ENCODE measurements at regions not wholly inside any gene's neighbourhood (a gene's known extent, or its start where the extent isn't known, plus 50 kb on each side); places are given as distances from the start of the nearest gene placed in this dataset.
"Not testable (repeated sequence)": the region's sequence is repeated elsewhere in the genome, so short reads cannot be mapped to it uniquely, and the experiment has no call there.

GRCh38 chr6:170037541-170038250, 253.2 kb downstream of the DLL1 start:
- no peak for DNase-seq (ENCODE audit: low read depth)
- no peak overlapping the region for H3K4me3 ChIP-seq (ENCODE audit: control insufficient read depth, low read depth, low read length)
- no peak for TF ChIP-seq CTCF (IDR thresholded peaks at IDR 0.05; ENCODE audit: control insufficient read depth, insufficient read depth, low read depth, low read length, missing control alignments)

- DNase-seq (ENCODE audit: low read depth): no peak
- TF ChIP-seq CTCF (IDR thresholded peaks at IDR 0.05; ENCODE audit: control insufficient read depth, insufficient read depth, low read depth, low read length, missing control alignments): no peak
- no peak overlapping the region for H3K4me3 ChIP-seq (ENCODE audit: control insufficient read depth, low read depth, low read length)
These were observed 254.0 kb downstream of the DLL1 start for GRCh38 chr6:170036916-170037315.

- not testable (repeated sequence) for H3K4me3 ChIP-seq (ENCODE audit: control insufficient read depth, low read depth, low read length); DNase-seq (ENCODE audit: low read depth)
These were observed 254.5 kb downstream of the DLL1 start for GRCh38 chr6:170036367-170036766.

- TF ChIP-seq CTCF (IDR thresholded peaks at IDR 0.05; ENCODE audit: control insufficient read depth, insufficient read depth, low read depth, low read length, missing control alignments): no peak
- no peak for DNase-seq (ENCODE audit: low read depth)
- no peak overlapping the region for H3K4me3 ChIP-seq (ENCODE audit: control insufficient read depth, low read depth, low read length)
These were observed 255.0 kb downstream of the DLL1 start for GRCh38 chr6:170035901-170036304.

GRCh38 chr6:170035044-170035443, 255.8 kb downstream of the DLL1 start:
- no peak overlapping the region for H3K4me3 ChIP-seq (ENCODE audit: control insufficient read depth, low read depth, low read length)
- no peak for DNase-seq (ENCODE audit: low read depth)
- no peak for TF ChIP-seq CTCF (IDR thresholded peaks at IDR 0.05; ENCODE audit: control insufficient read depth, insufficient read depth, low read depth, low read length, missing control alignments)

GRCh38 chr6:170034294-170034693, 256.6 kb downstream of the DLL1 start:
- TF ChIP-seq CTCF (IDR thresholded peaks at IDR 0.05; ENCODE audit: control insufficient read depth, insufficient read depth, low read depth, low read length, missing control alignments): no peak
- DNase-seq (ENCODE audit: low read depth): no peak
- no peak overlapping the region for H3K4me3 ChIP-seq (ENCODE audit: control insufficient read depth, low read depth, low read length)

- TF ChIP-seq CTCF (IDR thresholded peaks at IDR 0.05; ENCODE audit: control insufficient read depth, insufficient read depth, low read depth, low read length, missing control alignments): no peak
- H3K4me3 ChIP-seq (ENCODE audit: control insufficient read depth, low read depth, low read length): no peak overlapping the region
- DNase-seq (ENCODE audit: low read depth): no peak
These were observed 257.2 kb downstream of the DLL1 start for GRCh38 chr6:170033666-170034065.
